NT2/D1 (cell line): ENCODE measurements at regions not wholly inside any gene's neighbourhood (a gene's known extent, or its start where the extent isn't known, plus 50 kb on each side); places are given as distances from the start of the nearest gene placed in this dataset.

Experiments used
- YY1 ChIP-seq: IDR thresholded peaks from 2 replicates; pipeline ENCODE4 v1.6.1; 2011; ENCODE audit not compliant: insufficient read length, insufficient read depth
- ZNF274 ChIP-seq: IDR thresholded peaks from 2 replicates; pipeline ENCODE4 v1.6.1; 2011; ENCODE audit warnings: mild to moderate bottlenecking, low read depth, low read length

GRCh38 chr2:138279871-138280270 is 221.7 kb upstream of the SPOPL start:
- no peak for TF ChIP-seq ZNF274
- no peak for TF ChIP-seq YY1
